H1 (cell line): ENCODE measurements at regions not wholly inside any gene's neighbourhood (a gene's known extent, or its start where the extent isn't known, plus 50 kb on each side); places are given as distances from the start of the nearest gene placed in this dataset.

Experiments
- CTCF ChIA-PET: fragments of 300-600 bp; sonication (Branson Sonifier 250); formaldehyde crosslinking; loops from one replicate; lab custom pipeline; 2021; ENCODE audit not compliant: partially characterized antibody; lab: Charles Lee
- POLR2A ChIA-PET: fragments of 300-600 bp; sonication (Branson Sonifier 250); formaldehyde crosslinking; loops from one replicate; lab custom pipeline; 2021; ENCODE audit warnings: inconsistent platforms; ENCODE audit not compliant: partially characterized antibody; lab: Charles Lee
- DNase-seq, 2 experiments: peaks; one replicate each; pipeline versions ENCODE4 v3.0.0 to v3.0.0-alpha.2; 2010 to 2022; ENCODE audit warnings: low spot score in 2 of 2, low read depth in 1 of 2, mixed read lengths in 1 of 2
- FAIRE-seq: peaks from 2 replicates; lab custom pipeline; 2011; peaks lifted over from hg19 to GRCh38; lab: Jason Lieb, UNC
- H2AFZ ChIP-seq: 2 replicates; pipeline ENCODE4 v1.8.1; 2012; ENCODE audit warnings: low read length, inconsistent platforms
- H2AK5ac ChIP-seq: 2 replicates; pipeline ENCODE4 v1.6.1; 2013; ENCODE audit warnings: low read depth, low read length
- H2BK120ac ChIP-seq: replicated peaks from 2 replicates; pipeline ENCODE3; 2013; ENCODE audit warnings: low read depth, low read length, inconsistent platforms
- H2BK12ac ChIP-seq: 2 replicates; pipeline ENCODE4 v1.6.1; 2013; ENCODE audit warnings: low read depth, low read length
- H2BK15ac ChIP-seq: 2 replicates; pipeline ENCODE4 v1.6.1; 2013; ENCODE audit warnings: low read length
- H2BK20ac ChIP-seq: 2 replicates; pipeline ENCODE4 v1.6.1; 2013; ENCODE audit warnings: low read length
- H2BK5ac ChIP-seq: 2 replicates; pipeline ENCODE4 v1.6.1; 2013; ENCODE audit warnings: low read depth, low read length
- H3K14ac ChIP-seq: 2 replicates; pipeline ENCODE4 v1.6.1; 2013; ENCODE audit warnings: inconsistent platforms; ENCODE audit not compliant: insufficient read length
- H3K18ac ChIP-seq: 2 replicates; pipeline ENCODE4 v1.6.1; 2013; ENCODE audit warnings: low read length; ENCODE audit errors: extremely low read depth
- H3K23ac ChIP-seq: 2 replicates; pipeline ENCODE4 v1.6.1; 2013; ENCODE audit warnings: inconsistent platforms; ENCODE audit not compliant: insufficient read length
- H3K23me2 ChIP-seq: 2 replicates; pipeline ENCODE4 v1.6.1; 2013; ENCODE audit warnings: low read depth, low read length
- H3K27ac ChIP-seq: 2 replicates; pipeline ENCODE4 v1.6.1; 2011; ENCODE audit warnings: low read depth, low read length, inconsistent platforms
- H3K27me3 ChIP-seq, 4 experiments: replicated peaks in 1 of 4; 1 replicate in 1 of 4; 2 replicates in 3 of 4; pipeline versions ENCODE4 v1.6.1 to v1.8.1; 2011 to 2013; ENCODE audit warnings: low read length in 3 of 4, mild to moderate bottlenecking in 3 of 4, inconsistent platforms in 2 of 4, mixed read lengths in 2 of 4, moderate library complexity in 1 of 4; ENCODE audit not compliant: control insufficient read depth in 3 of 4, insufficient read depth in 3 of 4; ENCODE audit errors: extremely low read depth in 1 of 4
- H3K36me3 ChIP-seq, 4 experiments: 2 replicates each; pipeline versions ENCODE4 v1.6.1 to v1.8.1; 2011 to 2013; ENCODE audit warnings: mild to moderate bottlenecking in 4 of 4, low read length in 3 of 4, moderate library complexity in 2 of 4, control low read depth in 1 of 4, inconsistent platforms in 1 of 4; ENCODE audit not compliant: insufficient read depth in 4 of 4, control insufficient read depth in 2 of 4
- H3K4ac ChIP-seq: replicated peaks from 2 replicates; pipeline ENCODE3; 2013; ENCODE audit warnings: low read length, low read depth, mixed read lengths, inconsistent platforms; ENCODE audit not compliant: insufficient read length
- H3K4me1 ChIP-seq, 4 experiments: replicated peaks in 1 of 4; 1 replicate in 1 of 4; 2 replicates in 3 of 4; pipeline versions ENCODE4 v1.6.1 to v1.8.1; 2011 to 2013; ENCODE audit warnings: low read length in 3 of 4, inconsistent platforms in 2 of 4, mixed read lengths in 1 of 4; ENCODE audit not compliant: insufficient read depth in 4 of 4, control insufficient read depth in 3 of 4
- H3K4me2 ChIP-seq, 2 experiments: 2 replicates each; pipeline versions ENCODE4 v1.6.1 to v1.8.1; 2011 to 2013; ENCODE audit warnings: low read depth in 2 of 2, low read length in 2 of 2, control low read depth in 1 of 2, inconsistent platforms in 1 of 2, mild to moderate bottlenecking in 1 of 2; ENCODE audit not compliant: insufficient read depth in 1 of 2
- H3K4me3 ChIP-seq, 4 experiments: fragments of 200-600, 300-600 bp in 1 of 4; sonication (generic), shearing (Covaris generic), sonication (Bioruptor Twin) in 1 of 4; 2 replicates each; pipeline versions ENCODE4 v1.5.1 to v1.8.1; 2011 to 2016; ENCODE audit warnings: low read length in 4 of 4, low read depth in 3 of 4, control low read depth in 2 of 4, inconsistent platforms in 2 of 4, mild to moderate bottlenecking in 2 of 4, mixed read lengths in 1 of 4, moderate library complexity in 1 of 4; ENCODE audit not compliant: insufficient read depth in 2 of 4; ENCODE audit errors: extremely low read depth in 1 of 4
- H3K56ac ChIP-seq: replicated peaks from 2 replicates; pipeline ENCODE3; 2013; ENCODE audit warnings: low read depth, mild to moderate bottlenecking, mixed read lengths, low read length, inconsistent platforms; ENCODE audit not compliant: insufficient read length
- H3K79me1 ChIP-seq: 2 replicates; pipeline ENCODE4 v1.6.1; 2013; ENCODE audit warnings: low read depth, low read length, control low read depth
- H3K79me2 ChIP-seq, 2 experiments: 2 replicates each; pipeline versions ENCODE4 v1.6.1 to v1.8.1; 2012 to 2013; ENCODE audit warnings: low read length in 2 of 2, mild to moderate bottlenecking in 2 of 2, inconsistent platforms in 1 of 2; ENCODE audit not compliant: insufficient read depth in 2 of 2, control insufficient read depth in 1 of 2
- H3K9ac ChIP-seq, 4 experiments: replicated peaks in 1 of 4; 1 replicate in 1 of 4; 2 replicates in 3 of 4; pipeline versions ENCODE4 v1.6.1 to v1.8.1; 2011 to 2013; ENCODE audit warnings: low read depth in 3 of 4, low read length in 3 of 4, control low read depth in 2 of 4, mild to moderate bottlenecking in 2 of 4, moderate library complexity in 2 of 4, inconsistent platforms in 1 of 4; ENCODE audit errors: extremely low read depth in 1 of 4
- H3K9me3 ChIP-seq, 2 experiments: 2 replicates each; pipeline versions ENCODE4 v1.6.1 to v1.8.1; 2012 to 2013; ENCODE audit warnings: mild to moderate bottlenecking in 2 of 2, moderate library complexity in 2 of 2, control low read depth in 1 of 2, inconsistent platforms in 1 of 2, low read depth in 1 of 2, low read length in 1 of 2, mixed read lengths in 1 of 2; ENCODE audit not compliant: insufficient read depth in 2 of 2
- H4K20me1 ChIP-seq, 2 experiments: replicated peaks in 1 of 2; 2 replicates each; pipeline versions ENCODE3 to v1.8.1; 2011 to 2013; ENCODE audit warnings: inconsistent platforms in 2 of 2, low read length in 2 of 2, mild to moderate bottlenecking in 1 of 2; ENCODE audit not compliant: insufficient read depth in 2 of 2, control insufficient read depth in 1 of 2
- H4K5ac ChIP-seq: 2 replicates; pipeline ENCODE4 v1.6.1; 2013; ENCODE audit warnings: low read length, low read depth, mixed read lengths, inconsistent platforms; ENCODE audit not compliant: insufficient read length
- H4K8ac ChIP-seq: 2 replicates; pipeline ENCODE4 v1.8.0; 2013; ENCODE audit warnings: mild to moderate bottlenecking, moderate library complexity, low read length, inconsistent platforms; ENCODE audit not compliant: insufficient read depth; ENCODE audit errors: extremely low read depth
- H4K91ac ChIP-seq: replicated peaks from 2 replicates; pipeline ENCODE3; 2013; ENCODE audit warnings: low read length, mixed read lengths, inconsistent platforms; ENCODE audit not compliant: insufficient read length
- ASH2L ChIP-seq: fragments of 200-600, 300-600 bp; sonication (generic); IDR thresholded peaks from one replicate; pipeline ENCODE4 v1.7.1; 2017; ENCODE audit warnings: low read length
- CBX8 ChIP-seq: fragments of 300-800, 300-1000 bp; sonication (generic); IDR thresholded peaks from 2 replicates; pipeline ENCODE4 v1.7.1; 2016; ENCODE audit warnings: low read depth, low read length, borderline replicate concordance
- CHD2 ChIP-seq: IDR thresholded peaks from 2 replicates; pipeline ENCODE4 v1.6.1; 2012; ENCODE audit warnings: low read length, improper control_type of control experiment
- EGR1 ChIP-seq: IDR thresholded peaks from 2 replicates; pipeline ENCODE4 v1.6.1; 2011; ENCODE audit warnings: low read depth, low read length, borderline replicate concordance
- GABPA ChIP-seq: IDR thresholded peaks from 2 replicates; pipeline ENCODE4 v1.6.1; 2011; ENCODE audit warnings: mild to moderate bottlenecking, low read length, moderate library complexity, borderline replicate concordance; ENCODE audit not compliant: insufficient read depth
- POLR2AphosphoS5 ChIP-seq: IDR thresholded peaks from 2 replicates; pipeline ENCODE4 v1.6.1; 2011; ENCODE audit warnings: low read depth, low read length
- POU5F1 ChIP-seq: IDR thresholded peaks from 2 replicates; pipeline ENCODE4 v1.6.1; 2011; ENCODE audit warnings: low read depth, mild to moderate bottlenecking, low read length, moderate library complexity
- RAD21 ChIP-seq, 2 experiments: IDR thresholded peaks in 1 of 2; conservative IDR thresholded peaks in 1 of 2; 2 replicates each; pipeline ENCODE4 v1.6.1; 2011; ENCODE audit warnings: low read depth in 2 of 2, low read length in 2 of 2, improper control_type of control experiment in 1 of 2, inconsistent platforms in 1 of 2, mild to moderate bottlenecking in 1 of 2, moderate library complexity in 1 of 2
- WGBS, 2 experiments: shearing (Covaris generic) in 1 of 2; methylation state at CpG; one replicate each; pipeline versions ENCODE4 v1.1.6 to v1.1.7; 2013 to 2015; ENCODE audit warnings: low lambda C conversion rate in 2 of 2, mixed read lengths in 2 of 2, inconsistent platforms in 1 of 2, low coverage in 1 of 2, missing lambda C conversion rate in 1 of 2; ENCODE audit not compliant: insufficient replicate concordance in 2 of 2, insufficient coverage in 1 of 2, insufficient read length in 1 of 2; ENCODE audit errors: extremely low coverage in 1 of 2, missing lambda C conversion rate in 1 of 2; 5-methylcytosine and 5-hydroxymethylcytosine counted together
- TF ChIP-seq, protein P1 (sequence below): IDR thresholded peaks from 2 replicates; pipeline ENCODE4 v1.6.1; 2012; ENCODE audit warnings: inconsistent platforms
- TF ChIP-seq, protein P2 (sequence below): IDR thresholded peaks from 2 replicates; pipeline ENCODE4 v1.6.1; 2012; ENCODE audit warnings: low read length, inconsistent platforms

DNA sequence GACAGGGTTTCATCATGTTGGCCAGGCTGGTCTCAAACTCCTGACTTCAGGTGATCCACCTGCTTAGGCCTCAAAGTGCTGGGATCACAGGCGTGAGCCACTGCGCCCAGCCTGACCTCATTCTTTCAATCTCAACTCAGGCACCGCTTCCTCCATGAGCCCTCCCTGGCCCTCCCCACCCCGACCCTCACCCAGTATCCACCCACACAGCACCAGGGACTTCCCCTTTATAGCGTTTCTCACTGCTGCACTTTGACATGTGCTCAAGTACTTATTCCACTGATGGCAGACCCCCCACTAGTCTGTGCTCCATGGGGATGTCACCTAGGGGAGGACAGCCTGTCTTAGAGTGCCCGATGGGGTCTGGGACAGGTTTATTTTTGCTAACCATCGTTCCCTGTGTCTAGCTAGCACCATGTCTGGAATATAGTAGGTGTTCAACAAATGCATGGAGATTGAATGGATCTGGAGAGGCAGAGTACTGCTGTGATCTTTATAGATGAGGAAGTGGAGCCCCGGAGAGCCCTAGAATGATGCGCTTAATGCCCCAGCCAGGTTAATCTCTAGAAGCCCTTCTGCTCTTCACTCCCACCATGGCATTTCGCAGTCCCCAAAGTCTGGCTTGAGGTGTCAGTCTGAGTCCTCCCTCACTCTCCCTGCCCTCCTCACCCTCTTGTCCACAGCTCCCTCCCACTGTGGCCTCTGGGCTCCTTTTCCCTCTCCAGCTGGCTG is 258.8 kb downstream of the RPS24 start:
- H3K23ac ChIP-seq, result no peak overlapping the region
- 0 out of 2 replicates have a peak overlapping the region, but pooled peaks have one; percentile 61 for H2BK20ac ChIP-seq
- H4K8ac ChIP-seq, result no peak overlapping the region
- H2BK5ac ChIP-seq, result no peak overlapping the region
- peak overlapping the region; percentile 72; the same call in 1 of the 2 replicates for H2BK15ac ChIP-seq
- H3K4ac ChIP-seq, result no peak overlapping the region
- H2AFZ ChIP-seq, result no peak overlapping the region
- no peak overlapping the region for H2AK5ac ChIP-seq
- no peak overlapping the region for H2BK120ac ChIP-seq
- peak overlapping the region; percentile 83; the same call in 1 of the 2 replicates for H3K18ac ChIP-seq
- ChIA-PET POLR2A (interaction anchor here (1.0 to 1.6 kb wide), 3 partner anchors 10 to 14 kb away, joined by 4 to 6 read pairs (median 4); no protein-coding TSS in a partner anchor), CTCF (interaction anchor here (1.0 to 6.2 kb wide), 11 partner anchors 9 to 903 kb away, joined by 3 to 55 read pairs (median 5); no protein-coding TSS in a partner anchor)
- H3K79me1 ChIP-seq, result no peaks in the 10 kb centered on the region
- 0 out of 2 replicates have a peak overlapping the region, but pooled peaks have one; percentile 5 for H2BK12ac ChIP-seq
- no peaks in the 10 kb centered on the region for H3K79me2 ChIP-seq
- DNase-seq (no peak), FAIRE-seq (no peak)
- no peak overlapping the region for H4K91ac ChIP-seq
- H3K27me3 ChIP-seq, result peaks cover 0 to 4% (median 0%) of the 10 kb centered on the region in 4 experiments; a peak in 1 of 7 replicates
- no peak overlapping the region for H3K56ac ChIP-seq
- H3K9ac ChIP-seq, result no peak overlapping the region
- no peak overlapping the region for H3K4me3 ChIP-seq
- no peak overlapping the region for H3K4me2 ChIP-seq
- H3K9me3 ChIP-seq, result no peaks in the 10 kb centered on the region
- 86% methylated on average over 10 of the region's 10 CpGs; no CpG with 5 or more reads in 1 of the 2 experiments for WGBS, 2 experiments
- peaks cover 3 to 12% (median 8%) of the 10 kb centered on the region in 4 experiments; a peak in 5 of 7 replicates for H3K4me1 ChIP-seq
- H3K27ac ChIP-seq, result no peak overlapping the region
- H4K5ac ChIP-seq, result no peak overlapping the region
- H4K20me1 ChIP-seq, result peaks cover 0 to 1% of the 10 kb centered on the region in 2 experiments
- no peaks in the 10 kb centered on the region for H3K36me3 ChIP-seq
- H3K23me2 ChIP-seq, result no peaks in the 10 kb centered on the region; the same call in 1 of the 2 replicates
- H3K14ac ChIP-seq, result no peak overlapping the region
- TF ChIP-seq, protein P1, sequence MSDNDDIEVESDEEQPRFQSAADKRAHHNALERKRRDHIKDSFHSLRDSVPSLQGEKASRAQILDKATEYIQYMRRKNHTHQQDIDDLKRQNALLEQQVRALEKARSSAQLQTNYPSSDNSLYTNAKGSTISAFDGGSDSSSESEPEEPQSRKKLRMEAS, result no peak
- no peak for TF ChIP-seq CHD2
- TF ChIP-seq, protein P2, sequence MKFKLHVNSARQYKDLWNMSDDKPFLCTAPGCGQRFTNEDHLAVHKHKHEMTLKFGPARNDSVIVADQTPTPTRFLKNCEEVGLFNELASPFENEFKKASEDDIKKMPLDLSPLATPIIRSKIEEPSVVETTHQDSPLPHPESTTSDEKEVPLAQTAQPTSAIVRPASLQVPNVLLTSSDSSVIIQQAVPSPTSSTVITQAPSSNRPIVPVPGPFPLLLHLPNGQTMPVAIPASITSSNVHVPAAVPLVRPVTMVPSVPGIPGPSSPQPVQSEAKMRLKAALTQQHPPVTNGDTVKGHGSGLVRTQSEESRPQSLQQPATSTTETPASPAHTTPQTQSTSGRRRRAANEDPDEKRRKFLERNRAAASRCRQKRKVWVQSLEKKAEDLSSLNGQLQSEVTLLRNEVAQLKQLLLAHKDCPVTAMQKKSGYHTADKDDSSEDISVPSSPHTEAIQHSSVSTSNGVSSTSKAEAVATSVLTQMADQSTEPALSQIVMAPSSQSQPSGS, result no peak
- no peak for TF ChIP-seq EGR1
- TF ChIP-seq POU5F1, result no peak
- no peak for TF ChIP-seq POLR2AphosphoS5
- TF ChIP-seq GABPA, result no peak
- no peak for TF ChIP-seq ASH2L
- no peak for TF ChIP-seq RAD21 (IDR thresholded peaks at IDR 0.05 in 1 of 2, conservative IDR thresholded peaks at IDR 0.05 in 1 of 2; ENCODE audit: low read depth in 2 of 2, low read length in 2 of 2)
- TF ChIP-seq CBX8, result no peak
